Esophagus muscularis mucosa (tissue), 4 donors: ENCODE measurements at regions not wholly inside any gene's neighbourhood (a gene's known extent, or its start where the extent isn't known, plus 50 kb on each side); places are given as distances from the start of the nearest gene placed in this dataset.
"Not testable (repeated sequence)": the region's sequence is repeated elsewhere in the genome, so short reads cannot be mapped to it uniquely, and the experiment has no call there.

Experiments used
- DNase-seq: peaks from one replicate; pipeline ENCODE4 v3.0.0-alpha.2; 2017; ENCODE audit errors: extremely low spot score
- H3K27ac ChIP-seq, 4 donors: fragments of 200-600 bp; sonication (generic); replicated peaks in 1 of 4; 1 replicate in 3 of 4; 2 replicates in 1 of 4; pipeline ENCODE4 v1.5.1; 2016 to 2019; ENCODE audit warnings: mild to moderate bottlenecking in 1 of 4
- H3K27me3 ChIP-seq, 4 donors: fragments of 200-600 bp; sonication (generic); one replicate each; pipeline versions ENCODE4 v1.5.1 to v1.6.0; 2016 to 2019
- H3K36me3 ChIP-seq, 4 donors: fragments of 200-600 bp; sonication (generic); one replicate each; pipeline ENCODE4 v1.5.1; 2016 to 2019
- H3K4me1 ChIP-seq, 4 donors: fragments of 200-600 bp; sonication (generic); one replicate each; pipeline ENCODE4 v1.5.1; 2016 to 2019
- H3K4me3 ChIP-seq, 4 donors: fragments of 200-600 bp; sonication (generic); 1 replicate in 2 of 4; 2 replicates in 2 of 4; pipeline ENCODE4 v1.5.1; 2016 to 2019; ENCODE audit warnings: mild to moderate bottlenecking in 4 of 4, moderate library complexity in 1 of 4
- H3K9me3 ChIP-seq, 4 donors: fragments of 200-600 bp; sonication (generic); 1 replicate in 3 of 4; 2 replicates in 1 of 4; pipeline ENCODE4 v1.5.1; 2016 to 2019
- EP300 ChIP-seq: sonication (generic); formaldehyde crosslinking; IDR thresholded peaks from one replicate; pipeline ENCODE4 v1.6.1; 2017; ENCODE audit warnings: antibody characterized with exemption
- POLR2A ChIP-seq: fragments of 450-650 bp; IDR thresholded peaks from one replicate; pipeline ENCODE4 v1.6.1; 2017; ENCODE audit warnings: antibody characterized with exemption, moderate library complexity, mild to moderate bottlenecking, low read depth
- POLR2AphosphoS5 ChIP-seq, 2 donors: sonication (generic); formaldehyde crosslinking; IDR thresholded peaks; one replicate each; pipeline ENCODE4 v1.6.1; 2017; ENCODE audit warnings: antibody characterized with exemption in 2 of 2
- WGBS: methylation state at CpG from one replicate; pipeline ENCODE4 v1.1.5; 2018; 5-methylcytosine and 5-hydroxymethylcytosine counted together
- intact Hi-C: fragments of 100-400 bp; cut with DNase I; formaldehyde crosslinking; loops from one replicate; pipeline ENCODE4 v1.15.1; 2023
- TF ChIP-seq, protein P1 (sequence below), 3 experiments: fragments of 200-600 bp in 2 of 3; fragments of 450-650 bp in 1 of 3; sonication (generic) in 2 of 3; IDR thresholded peaks; one replicate each; pipeline ENCODE4 v1.5.1; 2017 to 2019; ENCODE audit warnings: antibody characterized with exemption in 3 of 3, mild to moderate bottlenecking in 2 of 3, moderate library complexity in 1 of 3

DNA sequence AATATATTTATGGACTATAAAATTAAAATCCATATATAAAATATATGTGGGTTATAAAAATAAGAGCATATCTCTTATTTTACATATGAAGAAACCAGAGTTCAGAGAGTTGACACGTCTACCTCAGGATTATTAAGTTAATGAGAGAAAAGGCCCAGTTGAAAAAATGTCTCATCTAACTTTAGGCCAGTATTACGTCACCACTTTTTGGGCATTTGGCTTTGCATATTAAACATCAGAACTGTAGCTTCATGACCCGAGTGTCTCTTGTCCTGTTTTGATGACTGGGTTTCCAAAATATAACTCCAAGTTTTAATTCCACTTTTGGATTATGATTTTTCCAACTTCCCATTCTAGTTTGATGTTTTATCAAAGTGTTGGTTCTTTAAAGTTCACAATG lies 1026.1 kb downstream of the SLC6A15 start:
- Histone ChIP-seq H3K9me3 (no peaks in the 10 kb centered on the region), H3K36me3 (no peaks in the 10 kb centered on the region), H3K4me1 (no peaks in the 10 kb centered on the region), H3K27me3 (no peaks in the 10 kb centered on the region), H3K27ac (no peak overlapping the region), H3K4me3 (no peak overlapping the region)
- TF ChIP-seq POLR2AphosphoS5 (IDR thresholded peaks at IDR 0.05) = no peak
- TF ChIP-seq POLR2A = no peak
- no peak for TF ChIP-seq EP300
- TF ChIP-seq, protein P1, sequence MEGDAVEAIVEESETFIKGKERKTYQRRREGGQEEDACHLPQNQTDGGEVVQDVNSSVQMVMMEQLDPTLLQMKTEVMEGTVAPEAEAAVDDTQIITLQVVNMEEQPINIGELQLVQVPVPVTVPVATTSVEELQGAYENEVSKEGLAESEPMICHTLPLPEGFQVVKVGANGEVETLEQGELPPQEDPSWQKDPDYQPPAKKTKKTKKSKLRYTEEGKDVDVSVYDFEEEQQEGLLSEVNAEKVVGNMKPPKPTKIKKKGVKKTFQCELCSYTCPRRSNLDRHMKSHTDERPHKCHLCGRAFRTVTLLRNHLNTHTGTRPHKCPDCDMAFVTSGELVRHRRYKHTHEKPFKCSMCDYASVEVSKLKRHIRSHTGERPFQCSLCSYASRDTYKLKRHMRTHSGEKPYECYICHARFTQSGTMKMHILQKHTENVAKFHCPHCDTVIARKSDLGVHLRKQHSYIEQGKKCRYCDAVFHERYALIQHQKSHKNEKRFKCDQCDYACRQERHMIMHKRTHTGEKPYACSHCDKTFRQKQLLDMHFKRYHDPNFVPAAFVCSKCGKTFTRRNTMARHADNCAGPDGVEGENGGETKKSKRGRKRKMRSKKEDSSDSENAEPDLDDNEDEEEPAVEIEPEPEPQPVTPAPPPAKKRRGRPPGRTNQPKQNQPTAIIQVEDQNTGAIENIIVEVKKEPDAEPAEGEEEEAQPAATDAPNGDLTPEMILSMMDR (IDR thresholded peaks at IDR 0.05) = no peak
- 83% methylated on average over 3 of the region's 3 CpGs for WGBS
- no peak for DNase-seq
- intact Hi-C loops = no loop called here

DNA sequence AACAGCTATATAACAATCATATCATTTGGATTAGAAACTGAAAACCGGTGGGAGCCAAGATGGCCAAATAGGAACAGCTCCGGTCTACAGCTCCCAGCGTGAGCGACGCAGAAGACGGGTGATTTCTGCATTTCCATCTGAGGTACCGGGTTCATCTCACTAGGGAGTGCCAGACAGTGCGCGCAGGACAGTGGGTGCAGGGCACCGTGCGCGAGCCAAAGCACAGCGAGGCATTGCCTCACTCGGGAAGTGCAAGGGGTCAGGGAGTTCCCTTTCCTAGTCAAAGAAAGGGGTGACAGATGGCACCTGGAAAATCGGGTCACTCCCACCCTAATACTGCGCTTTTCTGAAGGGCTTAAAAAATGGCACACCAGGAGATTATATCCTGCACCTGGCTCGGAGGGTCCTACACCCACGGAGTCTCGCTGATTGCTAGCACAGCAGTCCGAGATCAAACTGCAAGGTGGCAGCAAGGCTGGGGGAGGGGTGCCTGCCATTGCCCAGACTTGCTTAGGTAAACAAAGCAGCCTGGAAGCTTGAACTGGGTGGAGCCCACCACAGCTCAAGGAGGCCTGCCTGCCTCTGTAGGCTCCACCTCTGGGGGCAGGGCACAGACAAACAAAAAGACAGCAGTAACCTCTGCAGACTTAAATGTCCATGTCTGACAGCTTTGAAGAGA lies 1041.5 kb downstream of the SLC6A15 start:
- 91% methylated on average over 17 of the region's 20 CpGs for WGBS
- intact Hi-C loops, H3K27me3 ChIP-seq, H3K27ac ChIP-seq, DNase-seq, H3K36me3 ChIP-seq, H3K4me3 ChIP-seq, H3K4me1 ChIP-seq, H3K9me3 ChIP-seq: not testable (repeated sequence)

DNA sequence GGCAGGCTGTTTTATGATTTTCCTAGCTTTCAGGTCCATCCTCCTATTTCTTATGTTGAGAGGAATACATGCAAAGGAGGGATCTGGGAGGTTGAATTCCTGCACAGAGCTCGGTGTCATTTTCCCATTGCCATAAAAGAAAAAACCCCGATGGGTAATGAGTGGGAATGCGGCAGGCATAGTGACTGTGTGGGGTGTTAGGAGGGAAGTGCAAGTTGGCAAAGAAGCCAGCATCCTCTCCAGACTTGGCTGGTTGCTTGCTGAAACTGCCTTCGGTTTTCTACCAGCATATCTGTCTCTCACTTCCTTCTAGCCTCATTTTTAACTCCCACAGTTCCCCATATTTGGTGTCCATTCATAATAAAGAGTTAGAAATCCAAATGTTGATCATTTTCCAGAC lies 1046.1 kb downstream of the SLC6A15 start:
- Histone ChIP-seq H3K27ac (no peak overlapping the region), H3K4me3 (no peak overlapping the region), H3K27me3 (no peaks in the 10 kb centered on the region), H3K9me3 (no peaks in the 10 kb centered on the region), H3K36me3 (no peaks in the 10 kb centered on the region), H3K4me1 (no peaks in the 10 kb centered on the region)
- TF ChIP-seq POLR2A (no peak), EP300 (no peak), POLR2AphosphoS5 (IDR thresholded peaks at IDR 0.05) (no peak)
- TF ChIP-seq, protein P1 (IDR thresholded peaks at IDR 0.05) = no peak
- 76% methylated on average over 4 of the region's 4 CpGs for WGBS
- no peak for DNase-seq
- intact Hi-C loops = no loop called here

DNA sequence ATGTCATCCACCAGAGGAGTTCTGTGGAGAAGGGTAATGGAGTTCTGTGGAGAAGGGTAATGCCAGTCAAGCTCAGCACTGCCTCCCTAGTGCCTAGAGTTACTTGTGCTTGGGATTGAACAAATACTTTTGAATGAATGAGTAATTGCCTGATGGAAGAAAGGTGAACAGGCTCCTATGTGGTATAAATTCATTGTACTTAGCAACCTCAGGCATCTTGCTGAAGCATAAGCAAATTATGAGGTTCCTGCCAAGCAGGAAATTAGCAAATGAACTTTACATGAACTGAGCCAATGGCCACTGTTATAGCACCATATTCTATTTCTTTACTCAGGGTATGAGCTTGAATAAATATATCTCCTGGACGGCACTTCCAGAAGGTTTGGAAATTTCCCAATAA lies 1047.2 kb downstream of the SLC6A15 start:
- Histone ChIP-seq H3K4me1 (no peaks in the 10 kb centered on the region), H3K4me3 (no peak overlapping the region), H3K27me3 (no peaks in the 10 kb centered on the region), H3K27ac (no peak overlapping the region), H3K36me3 (no peaks in the 10 kb centered on the region), H3K9me3 (no peaks in the 10 kb centered on the region)
- DNase-seq = no peak
- 70% methylated on average over 1 of the region's 1 CpG for WGBS
- TF ChIP-seq, protein P1 (IDR thresholded peaks at IDR 0.05) = no peak
- TF ChIP-seq POLR2AphosphoS5 (IDR thresholded peaks at IDR 0.05) (no peak), POLR2A (no peak), EP300 (no peak)
- intact Hi-C loops = no loop called here

DNA sequence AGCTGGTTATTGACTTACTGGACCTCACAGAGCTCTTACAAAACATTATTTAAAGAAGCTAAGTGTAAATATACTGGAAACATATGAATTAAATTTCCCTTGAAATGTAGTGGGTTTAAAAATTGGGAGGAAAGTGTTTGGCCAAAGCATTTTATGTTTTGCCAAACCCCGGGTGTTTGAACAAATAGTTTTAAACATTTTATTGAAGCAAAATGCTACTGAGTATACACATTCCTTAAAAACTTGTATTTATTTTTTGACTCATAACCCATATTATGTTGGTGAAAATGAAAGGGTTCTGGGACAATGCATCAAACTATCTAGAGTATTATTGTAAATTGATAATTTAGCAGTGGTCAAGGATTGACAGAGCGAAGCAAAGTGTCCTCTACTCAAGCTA lies 1048.5 kb downstream of the SLC6A15 start:
- DNase-seq = no peak
- TF ChIP-seq EP300 = no peak
- TF ChIP-seq, protein P1 (IDR thresholded peaks at IDR 0.05) = no peak
- TF ChIP-seq POLR2AphosphoS5 (IDR thresholded peaks at IDR 0.05) = no peak
- no peak for TF ChIP-seq POLR2A
- intact Hi-C loops = no loop called here
- Histone ChIP-seq H3K36me3 (no peaks in the 10 kb centered on the region), H3K4me3 (no peak overlapping the region), H3K9me3 (no peaks in the 10 kb centered on the region), H3K27me3 (no peaks in the 10 kb centered on the region), H3K27ac (no peak overlapping the region), H3K4me1 (no peaks in the 10 kb centered on the region)
- 89% methylated on average over 2 of the region's 2 CpGs for WGBS
